GM18505 (cell line): ENCODE measurements at regions not wholly inside any gene's neighbourhood (a gene's known extent, or its start where the extent isn't known, plus 50 kb on each side); places are given as distances from the start of the nearest gene placed in this dataset.

Experiments used
- ATAC-seq: cut with Tn5 transposase; IDR thresholded peaks from one replicate; pipeline ENCODE4 v1.9.1; 2021; ENCODE audit not compliant: unreplicated experiment
- POLR2A ChIP-seq: IDR thresholded peaks from 4 replicates; pipeline ENCODE4 v1.6.1; 2011; ENCODE audit warnings: borderline replicate concordance; ENCODE audit not compliant: insufficient read depth, insufficient read length; ENCODE audit errors: extremely low read depth

DNA sequence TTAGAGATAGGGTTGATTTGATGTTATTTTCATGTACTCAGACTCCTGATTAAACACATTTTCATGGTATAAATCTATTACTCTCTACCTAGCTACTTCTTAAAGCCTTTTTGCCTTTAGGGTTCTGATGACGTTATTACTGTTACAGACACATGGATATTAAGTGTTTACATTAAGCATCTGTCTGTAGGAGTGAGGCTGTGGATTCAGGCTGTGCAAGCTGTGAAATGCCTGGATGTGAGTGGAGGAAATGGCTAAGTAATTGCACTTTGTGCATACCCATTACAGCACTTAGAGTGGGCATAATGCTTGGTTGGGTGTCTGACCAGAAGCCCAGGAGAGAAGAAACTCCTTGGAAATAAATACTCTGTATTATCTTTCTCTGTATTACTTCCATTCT, 186.8 kb downstream of the SNX18 start:
- ATAC-seq = no peak
- TF ChIP-seq POLR2A = no peak

DNA sequence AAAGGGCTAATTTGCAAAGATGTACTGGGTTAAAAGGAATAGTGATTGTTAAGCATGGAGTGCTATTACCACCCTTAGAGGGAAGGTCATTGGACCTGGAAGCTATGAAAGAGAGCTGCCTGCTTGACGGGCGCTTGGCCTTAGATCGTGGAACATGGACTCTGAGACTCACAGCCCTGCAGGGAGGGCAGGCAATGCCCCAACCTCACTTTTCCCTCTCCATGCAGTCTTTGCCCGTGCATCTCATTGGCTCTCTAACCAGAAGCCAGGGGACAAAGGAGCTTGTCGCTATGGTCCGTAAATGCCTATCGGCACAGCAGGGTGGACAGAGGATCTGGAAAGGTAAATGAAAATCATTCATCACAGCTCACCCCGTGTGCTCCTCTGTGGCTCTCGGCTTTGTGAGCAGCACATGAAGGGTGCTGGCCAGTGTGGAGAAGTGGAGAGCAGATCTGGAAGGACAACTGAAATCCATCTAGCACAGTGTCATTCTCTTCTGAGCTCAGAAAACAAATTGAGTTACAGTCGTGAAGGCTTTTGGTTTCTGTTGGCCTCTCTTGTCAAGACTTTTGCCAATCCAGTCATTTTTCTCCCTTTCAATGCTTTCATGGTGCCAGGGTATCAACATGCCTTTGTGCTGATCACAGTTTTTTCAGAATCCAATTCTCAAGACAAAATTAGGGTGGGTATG, 186.2 kb downstream of the SNX18 start:
- TF ChIP-seq POLR2A = no peak
- ATAC-seq = no peak

DNA sequence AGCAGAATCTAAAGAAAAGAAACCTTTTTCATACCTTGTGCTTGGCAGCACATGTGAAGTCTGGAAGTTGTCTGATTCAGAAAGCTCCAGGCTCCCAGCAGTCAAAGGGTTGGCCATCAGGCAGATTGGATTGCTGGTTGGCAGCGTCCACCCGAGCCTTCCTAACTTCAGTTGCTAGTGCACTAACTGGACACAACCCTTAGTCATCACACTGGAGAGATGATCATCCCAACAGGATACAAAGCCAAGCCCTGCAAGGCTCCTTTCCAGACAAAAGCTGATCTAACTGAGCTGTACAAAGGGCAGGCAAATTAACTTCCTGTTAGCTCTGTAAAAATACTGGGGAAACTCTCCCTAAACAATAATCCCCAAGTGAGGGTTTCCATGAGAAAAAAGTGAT, 185.6 kb downstream of the SNX18 start:
- no peak for ATAC-seq
- no peak for TF ChIP-seq POLR2A

DNA sequence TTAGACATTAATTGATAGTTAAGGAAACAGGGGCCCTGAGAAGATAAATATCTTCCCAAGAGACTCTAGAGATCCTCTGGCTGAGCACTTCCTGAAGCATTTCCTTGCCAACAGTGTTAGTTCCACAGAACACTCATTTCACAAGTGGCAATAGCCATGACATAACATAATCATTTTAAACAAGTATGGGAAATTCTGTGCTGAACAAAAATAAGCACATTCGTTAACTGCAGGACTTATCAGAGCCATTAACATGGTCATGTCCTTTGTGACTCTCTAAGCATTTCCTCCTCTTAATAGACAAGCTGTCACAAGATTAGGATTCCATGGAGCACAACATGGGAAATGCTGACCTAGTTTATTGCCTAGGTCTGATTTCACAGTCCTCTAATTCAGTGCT, 184.9 kb downstream of the SNX18 start:
- TF ChIP-seq POLR2A = no peak
- no peak for ATAC-seq

DNA sequence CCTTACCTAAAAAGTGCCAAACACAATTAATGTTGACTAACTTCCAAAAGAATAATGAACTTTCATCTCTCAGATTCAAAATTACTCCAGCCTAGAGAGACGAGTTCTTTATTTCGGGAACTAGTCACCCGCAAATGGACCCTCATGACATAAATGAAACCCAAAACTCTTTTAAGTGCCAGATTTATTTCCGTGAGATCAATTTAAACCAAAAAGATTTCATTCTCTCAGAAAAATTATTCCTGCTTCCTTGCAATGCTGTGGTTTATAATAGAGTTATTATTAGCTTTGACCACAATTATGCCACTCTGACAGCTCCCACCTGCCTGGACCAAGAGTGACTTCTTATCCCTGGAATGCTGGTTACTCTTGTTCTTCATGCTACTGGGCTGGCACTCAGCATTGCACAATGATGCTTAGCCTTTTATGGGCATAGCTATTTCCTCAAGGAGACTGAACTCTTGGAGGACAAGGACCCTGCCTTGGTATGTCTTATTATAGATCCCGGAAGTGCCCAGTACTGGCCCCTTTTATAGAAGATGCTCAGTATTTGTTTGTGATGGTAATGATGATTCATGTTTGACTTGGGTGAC, 183.5 kb downstream of the SNX18 start:
- ATAC-seq = no peak

DNA sequence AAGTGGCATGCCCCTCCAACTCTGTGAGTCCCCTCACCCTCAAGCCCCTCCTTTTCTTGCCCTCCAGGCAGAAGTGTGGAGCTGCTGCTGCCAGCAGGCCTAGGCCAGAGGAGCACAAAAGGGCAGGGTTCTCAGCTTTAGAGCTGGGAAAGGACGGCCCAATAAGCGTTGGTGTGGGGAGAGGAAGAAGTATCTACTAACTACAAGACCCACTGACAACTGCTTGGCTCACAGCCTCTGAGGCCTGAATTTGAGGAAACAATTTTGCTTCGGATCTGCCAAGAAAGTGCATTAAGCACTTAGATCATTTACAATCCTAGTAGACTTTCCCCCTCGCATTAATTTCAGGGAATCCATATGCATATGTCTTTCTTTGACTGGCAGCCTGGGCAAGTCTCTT, 179.4 kb downstream of the SNX18 start:
- TF ChIP-seq POLR2A = no peak
- ATAC-seq = no peak

More for the DNA sequence above, 183.5 kb downstream of the SNX18 start:
- TF ChIP-seq POLR2A = no peak

DNA sequence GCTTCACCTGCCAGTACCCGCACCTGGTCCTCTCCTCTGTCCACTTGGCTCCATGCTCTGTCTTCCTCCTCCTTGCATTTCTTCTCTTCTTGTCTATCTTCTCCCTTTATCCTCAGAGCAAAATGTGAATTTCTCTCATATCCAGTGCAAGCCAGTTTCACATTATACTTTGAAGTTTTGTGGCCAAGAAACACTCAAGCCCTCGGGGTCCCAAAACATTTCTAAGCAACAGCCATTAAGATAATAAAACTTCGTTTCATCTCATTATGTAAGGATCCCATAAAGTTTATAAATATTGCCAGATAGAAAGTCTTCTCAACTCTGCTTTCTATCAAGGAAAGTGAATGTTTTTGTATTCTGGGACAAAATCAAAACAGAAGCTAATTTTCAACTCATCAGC, 178.8 kb downstream of the SNX18 start:
- no peak for ATAC-seq
- no peak for TF ChIP-seq POLR2A

DNA sequence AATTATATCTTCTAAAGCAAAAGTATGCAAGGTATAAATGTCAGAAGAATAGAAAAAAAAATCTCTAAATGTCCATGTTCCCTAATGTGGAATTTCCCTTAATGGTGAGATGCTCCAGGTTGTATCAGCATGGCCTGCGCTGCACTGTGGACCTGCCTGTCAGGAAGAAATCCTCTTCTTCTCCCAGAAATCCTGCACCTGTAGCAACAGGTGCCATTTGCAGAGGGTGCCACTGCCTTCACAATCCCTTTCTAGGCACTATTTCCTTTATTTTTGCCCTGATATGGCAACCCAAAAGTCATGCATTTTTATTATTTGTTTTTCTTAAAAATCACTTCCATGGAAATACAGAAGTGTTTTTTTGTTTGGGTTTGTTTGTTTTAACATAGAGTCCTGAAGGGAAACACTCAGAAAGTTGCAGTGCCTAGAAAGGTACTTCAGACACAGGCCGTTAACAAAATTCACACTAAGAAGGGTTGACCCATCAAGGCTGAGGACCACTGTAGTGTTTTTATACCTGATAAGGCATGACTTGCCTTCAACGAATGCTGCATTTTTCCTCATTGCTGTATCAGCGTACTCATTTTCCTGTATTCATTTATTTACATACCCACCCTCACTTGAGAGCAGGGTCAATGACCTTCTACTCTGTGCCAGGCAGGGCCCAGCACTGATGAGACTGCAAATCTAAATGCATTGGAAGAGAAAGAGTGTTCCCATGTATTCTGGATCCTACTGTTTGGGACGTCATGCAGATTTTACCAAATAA, 177.8 kb downstream of the SNX18 start:
- no peak for TF ChIP-seq POLR2A
- no peak for ATAC-seq

DNA sequence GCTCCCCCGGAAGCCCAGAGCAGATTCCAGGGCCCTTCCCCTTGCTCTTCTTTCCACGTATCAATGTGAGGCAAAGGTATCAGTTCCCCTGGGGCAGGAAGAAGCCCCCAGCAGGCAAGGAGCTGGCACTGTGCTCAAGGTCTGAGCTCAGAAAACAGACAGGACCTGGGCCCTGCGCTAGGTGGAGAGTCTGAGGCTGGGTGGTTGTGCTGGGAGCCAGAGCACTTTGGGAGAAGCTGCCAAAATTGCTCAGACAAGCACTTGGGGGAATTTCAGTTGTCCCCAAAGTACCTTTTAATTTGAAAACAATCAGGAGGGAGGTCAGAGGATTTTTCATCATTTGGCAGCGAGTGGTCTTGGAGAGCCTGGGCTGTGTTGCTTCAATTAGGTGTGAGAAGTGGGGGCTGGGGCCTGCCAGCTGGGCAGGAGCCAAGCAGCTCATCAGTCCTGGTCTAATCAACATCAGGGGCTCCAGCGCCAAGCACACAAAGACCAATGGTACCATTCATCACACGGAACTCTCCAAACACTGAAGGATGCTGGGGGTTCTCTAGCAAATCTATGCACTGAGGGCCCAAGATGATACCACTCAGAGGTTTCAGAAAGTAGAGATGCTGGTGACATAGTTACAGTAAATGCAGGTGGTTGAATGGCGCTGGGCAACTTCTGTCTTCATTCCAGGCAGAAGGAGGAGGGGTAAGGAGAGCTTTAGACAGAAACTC, 176.5 kb downstream of the SNX18 start:
- TF ChIP-seq POLR2A = no peak
- no peak for ATAC-seq

DNA sequence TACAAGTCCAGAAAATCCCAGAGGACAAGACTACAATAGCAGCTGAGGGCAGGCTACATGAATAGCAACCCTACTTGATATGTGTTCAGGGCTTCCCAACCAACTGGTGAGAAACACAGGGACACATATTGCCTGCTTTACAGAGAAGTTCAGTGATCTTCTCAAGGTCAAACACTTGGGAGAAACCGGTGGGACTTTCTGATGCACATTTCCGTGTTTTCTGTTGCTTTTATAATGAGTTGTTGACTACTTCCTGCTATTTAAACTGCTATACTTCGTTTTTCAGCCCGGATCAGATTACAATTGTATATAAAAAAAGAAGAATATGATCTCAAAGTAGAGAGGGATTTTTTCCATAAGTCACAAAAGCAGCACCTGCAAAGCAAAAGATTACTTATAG, 175.1 kb downstream of the SNX18 start:
- TF ChIP-seq POLR2A = no peak
- ATAC-seq = no peak

DNA sequence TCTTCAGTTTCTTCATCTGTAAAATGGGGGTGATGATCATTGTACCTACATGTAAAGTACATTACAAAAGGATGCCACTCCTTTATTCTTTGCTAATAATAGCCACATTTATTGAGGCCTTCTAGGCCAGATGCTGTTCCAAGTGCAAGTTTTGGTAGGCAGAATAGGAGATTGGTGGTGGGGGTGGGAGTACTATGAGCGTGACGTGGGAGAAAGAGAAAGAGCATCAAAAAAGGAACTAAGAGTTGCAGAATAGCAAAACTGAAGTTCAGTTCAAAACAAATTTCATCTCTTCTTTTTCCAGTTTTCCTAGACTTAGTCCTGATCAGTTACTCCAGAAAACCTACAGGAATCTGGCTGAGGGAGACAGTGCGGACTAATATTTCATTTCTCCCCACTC, 174.1 kb downstream of the SNX18 start:
- TF ChIP-seq POLR2A = no peak
- no peak for ATAC-seq

DNA sequence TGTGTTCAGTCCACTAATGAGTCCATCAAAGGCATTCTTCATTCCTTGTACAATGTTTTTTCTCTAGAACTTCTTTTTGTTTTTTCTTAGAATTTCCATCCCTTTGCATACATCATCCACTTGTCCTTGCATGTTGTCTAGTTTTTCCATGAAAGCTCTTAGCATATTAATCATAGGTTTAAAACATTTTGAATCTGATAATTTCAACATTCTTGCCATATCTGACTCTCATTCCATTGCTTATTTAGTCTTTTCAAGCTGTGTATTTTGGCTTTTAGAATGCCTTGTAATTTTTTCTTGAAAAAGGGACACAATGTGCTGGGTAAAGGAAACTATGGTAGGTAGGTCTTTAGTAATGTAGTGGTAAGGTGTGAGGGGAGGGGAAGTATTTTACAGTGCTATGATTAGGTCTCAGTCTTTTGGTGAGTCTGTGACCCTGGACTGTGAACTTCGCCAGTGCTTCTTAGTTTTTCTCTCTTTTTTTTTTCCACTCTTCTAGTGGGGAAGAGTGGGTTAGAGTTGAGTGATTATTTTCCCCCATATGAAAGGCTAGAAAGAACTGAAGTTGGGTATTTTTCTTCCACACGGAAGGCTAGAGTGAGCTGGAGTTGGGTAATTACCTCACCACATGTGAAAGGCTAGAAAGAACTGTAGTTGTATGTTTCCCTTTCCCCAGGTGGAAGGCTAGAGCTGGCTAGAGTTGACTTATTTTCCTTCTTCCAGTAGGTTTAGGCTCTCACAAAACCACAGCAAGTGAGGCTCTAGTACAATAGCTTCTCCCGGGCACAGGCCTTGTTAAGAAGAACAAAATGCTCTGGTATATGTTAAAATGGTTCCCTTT, 172.1 kb downstream of the SNX18 start:
- no peak for TF ChIP-seq POLR2A
- no peak for ATAC-seq

DNA sequence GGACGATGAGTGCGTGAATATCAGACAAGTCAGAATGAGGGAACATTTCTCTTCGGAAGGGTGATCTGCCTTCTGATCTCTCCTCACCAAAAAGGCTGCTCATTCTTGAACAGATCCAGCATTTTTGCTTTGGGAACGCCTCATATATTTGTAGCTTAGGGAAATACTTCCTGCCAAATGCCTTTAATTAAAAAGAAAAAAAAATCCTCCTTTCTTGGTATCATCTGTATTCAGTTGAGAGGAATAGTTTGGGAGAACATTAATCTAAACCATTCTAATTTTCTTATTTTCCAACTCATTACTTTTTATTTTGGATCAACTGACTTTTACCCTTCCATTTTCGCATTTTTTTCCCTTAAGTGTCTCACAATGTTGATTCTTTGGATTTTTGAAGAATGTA, 163.4 kb downstream of the SNX18 start:
- no peak for ATAC-seq
- no peak for TF ChIP-seq POLR2A
